BLaER1 treated with 17β-estradiol and CSF1 and Interleukin-3, amounts not matched to agents 10 nM and 100 nM (cell line): ENCODE measurements at regions not wholly inside any gene's neighbourhood (a gene's known extent, or its start where the extent isn't known, plus 50 kb on each side); places are given as distances from the start of the nearest gene placed in this dataset.

Experiments
- H3K27ac ChIP-seq, 11 experiments: shearing (Covaris generic); formaldehyde crosslinking; 2 replicates each; pipeline ENCODE4 v1.8.1; 2022
- H3K27me3 ChIP-seq, 11 experiments: shearing (Covaris generic); formaldehyde crosslinking; 2 replicates each; pipeline ENCODE4 v1.8.1; 2022
- H3K36me3 ChIP-seq, 11 experiments: shearing (Covaris generic); formaldehyde crosslinking; 2 replicates each; pipeline ENCODE4 v1.8.1; 2022
- H3K4me1 ChIP-seq, 10 experiments: shearing (Covaris generic); formaldehyde crosslinking; 2 replicates each; pipeline ENCODE4 v1.8.1; 2022
- H3K4me2 ChIP-seq, 11 experiments: shearing (Covaris generic); formaldehyde crosslinking; 2 replicates each; pipeline ENCODE4 v1.8.1; 2022
- H3K4me3 ChIP-seq, 10 experiments: shearing (Covaris generic); formaldehyde crosslinking; 2 replicates each; pipeline ENCODE4 v1.8.1; 2022
- H3K9ac ChIP-seq, 11 experiments: shearing (Covaris generic); formaldehyde crosslinking; 2 replicates each; pipeline ENCODE4 v1.8.1; 2022
- H3K9me3 ChIP-seq, 11 experiments: shearing (Covaris generic); formaldehyde crosslinking; replicated peaks in 1 of 11; 2 replicates each; pipeline ENCODE4 v1.8.1; 2022
- H4K20me1 ChIP-seq, 11 experiments: shearing (Covaris generic); formaldehyde crosslinking; 2 replicates each; pipeline ENCODE4 v1.8.1; 2022
- Cebpa-rat ChIP-seq, 11 experiments: shearing (Covaris generic); IDR thresholded peaks; 2 replicates each; pipeline ENCODE4 v1.8.1; 2022

GRCh38 chr4:117814277-117815246, 219.7 kb upstream of the NDST3 start:
- no peak overlapping the region for H3K4me3 ChIP-seq
- no peak overlapping the region for H3K4me2 ChIP-seq
- no peaks in the 10 kb centered on the region for H3K9me3 ChIP-seq
- no peaks in the 10 kb centered on the region for H3K27me3 ChIP-seq
- H3K9ac ChIP-seq, result no peak overlapping the region
- no peaks in the 10 kb centered on the region for H4K20me1 ChIP-seq
- no peaks in the 10 kb centered on the region for H3K36me3 ChIP-seq
- peaks cover 0 to 25% (median 6%) of the 10 kb centered on the region in 10 experiments; a peak in 9 of 20 replicates for H3K4me1 ChIP-seq
- no peak overlapping the region for H3K27ac ChIP-seq
- TF ChIP-seq Cebpa-rat (IDR thresholded peaks at IDR 0.05), result no peak

GRCh38 chr4:117817301-117817700, 217.0 kb upstream of the NDST3 start:
- no peak for TF ChIP-seq Cebpa-rat (IDR thresholded peaks at IDR 0.05)
- peak overlapping the region in 7 of 11 experiments; percentile 1 to 52 (median 35); a peak in 7 of 22 replicates for H3K4me2 ChIP-seq
- peaks cover 0 to 25% (median 6%) of the 10 kb centered on the region in 10 experiments; a peak in 9 of 20 replicates for H3K4me1 ChIP-seq

GRCh38 chr4:117821834-117822233, 212.5 kb upstream of the NDST3 start:
- TF ChIP-seq Cebpa-rat (IDR thresholded peaks at IDR 0.05), result no peak
- H3K4me1 ChIP-seq, result peaks cover 0 to 21% (median 6%) of the 10 kb centered on the region in 10 experiments; a peak in 9 of 20 replicates
- no peak overlapping the region for H3K4me3 ChIP-seq

More at GRCh38 chr4:117817301-117817700, 217.0 kb upstream of the NDST3 start:
- H3K27me3 ChIP-seq, result no peaks in the 10 kb centered on the region
- H3K9me3 ChIP-seq, result no peaks in the 10 kb centered on the region
- no peak overlapping the region for H3K4me3 ChIP-seq
- H3K27ac ChIP-seq, result no peak overlapping the region
- H4K20me1 ChIP-seq, result no peaks in the 10 kb centered on the region
- no peaks in the 10 kb centered on the region for H3K36me3 ChIP-seq
- no peak overlapping the region for H3K9ac ChIP-seq

GRCh38 chr4:117823388-117823787, 210.9 kb upstream of the NDST3 start:
- no peak overlapping the region for H3K27ac ChIP-seq
- H4K20me1 ChIP-seq, result no peaks in the 10 kb centered on the region
- TF ChIP-seq Cebpa-rat (IDR thresholded peaks at IDR 0.05), result no peak
- no peak overlapping the region for H3K4me3 ChIP-seq
- H3K27me3 ChIP-seq, result no peaks in the 10 kb centered on the region
- H3K9ac ChIP-seq, result no peak overlapping the region
- H3K9me3 ChIP-seq, result peaks cover 0 to 7% (median 0%) of the 10 kb centered on the region in 11 experiments; a peak in 3 of 22 replicates
- H3K4me2 ChIP-seq, result no peak overlapping the region
- H3K4me1 ChIP-seq, result peaks cover 0 to 6% (median 0%) of the 10 kb centered on the region in 10 experiments; a peak in 6 of 20 replicates
- H3K36me3 ChIP-seq, result no peaks in the 10 kb centered on the region

More at GRCh38 chr4:117821834-117822233, 212.5 kb upstream of the NDST3 start:
- no peaks in the 10 kb centered on the region for H3K36me3 ChIP-seq
- no peak overlapping the region for H3K27ac ChIP-seq
- H3K9me3 ChIP-seq, result peaks cover 0 to 7% (median 0%) of the 10 kb centered on the region in 11 experiments; a peak in 3 of 22 replicates
- no peak overlapping the region for H3K9ac ChIP-seq
- H3K4me2 ChIP-seq, result no peak overlapping the region
- H4K20me1 ChIP-seq, result no peaks in the 10 kb centered on the region
- H3K27me3 ChIP-seq, result no peaks in the 10 kb centered on the region

GRCh38 chr4:117825600-117825999, 208.7 kb upstream of the NDST3 start:
- Histone ChIP-seq H3K9ac (no peak overlapping the region), H3K27ac (no peak overlapping the region), H3K36me3 (no peaks in the 10 kb centered on the region), H3K4me1 (peaks cover 0 to 9% (median 0%) of the 10 kb centered on the region in 10 experiments; a peak in 4 of 20 replicates), H4K20me1 (no peaks in the 10 kb centered on the region), H3K27me3 (no peaks in the 10 kb centered on the region), H3K4me3 (no peak overlapping the region), H3K9me3 (peaks cover 0 to 7% (median 0%) of the 10 kb centered on the region in 11 experiments; a peak in 3 of 22 replicates), H3K4me2 (no peak overlapping the region)
- no peak for TF ChIP-seq Cebpa-rat (IDR thresholded peaks at IDR 0.05)

- H3K4me2 ChIP-seq, result peak overlapping the region in 3 of 11 experiments; percentile 8 to 57 (median 16); a peak in 4 of 22 replicates
- no peak overlapping the region for H3K9ac ChIP-seq
- no peak overlapping the region for H3K27ac ChIP-seq
- H3K4me1 ChIP-seq, result peaks cover 0 to 20% (median 0%) of the 10 kb centered on the region in 10 experiments; a peak in 5 of 20 replicates
- H3K36me3 ChIP-seq, result no peaks in the 10 kb centered on the region
- no peak for TF ChIP-seq Cebpa-rat (IDR thresholded peaks at IDR 0.05)
- no peaks in the 10 kb centered on the region for H3K27me3 ChIP-seq
- no peaks in the 10 kb centered on the region for H3K9me3 ChIP-seq
- H4K20me1 ChIP-seq, result no peaks in the 10 kb centered on the region
- H3K4me3 ChIP-seq, result no peak overlapping the region
Observed at GRCh38 chr4:117831060-117831683, 203.1 kb upstream of the NDST3 start.

GRCh38 chr4:117835566-117835965, 198.7 kb upstream of the NDST3 start:
- no peaks in the 10 kb centered on the region for H3K9me3 ChIP-seq
- H3K4me2 ChIP-seq, result no peak overlapping the region
- no peaks in the 10 kb centered on the region for H3K27me3 ChIP-seq
- no peaks in the 10 kb centered on the region for H4K20me1 ChIP-seq
- no peak overlapping the region for H3K9ac ChIP-seq
- H3K4me1 ChIP-seq, result peaks cover 0 to 13% (median 0%) of the 10 kb centered on the region in 10 experiments; a peak in 5 of 20 replicates
- no peak overlapping the region for H3K27ac ChIP-seq
- TF ChIP-seq Cebpa-rat (IDR thresholded peaks at IDR 0.05), result no peak
- H3K4me3 ChIP-seq, result no peak overlapping the region
- no peaks in the 10 kb centered on the region for H3K36me3 ChIP-seq

- Histone ChIP-seq H3K4me3 (no peak overlapping the region), H3K36me3 (no peaks in the 10 kb centered on the region), H3K27me3 (no peaks in the 10 kb centered on the region), H3K27ac (no peak overlapping the region), H3K4me2 (no peak overlapping the region), H3K4me1 (no peaks in the 10 kb centered on the region), H3K9me3 (peaks cover 0 to 5% (median under 1%) of the 10 kb centered on the region in 11 experiments; a peak in 13 of 22 replicates), H3K9ac (no peak overlapping the region), H4K20me1 (no peaks in the 10 kb centered on the region)
- TF ChIP-seq Cebpa-rat (IDR thresholded peaks at IDR 0.05), result no peak
Observed at GRCh38 chr4:117844594-117844993, 189.7 kb upstream of the NDST3 start.

- Histone ChIP-seq H4K20me1 (no peaks in the 10 kb centered on the region), H3K27me3 (no peaks in the 10 kb centered on the region), H3K36me3 (no peaks in the 10 kb centered on the region), H3K9me3 (peaks cover 6 to 12% (median 8%) of the 10 kb centered on the region in 11 experiments; a peak in 20 of 22 replicates), H3K4me2 (no peak overlapping the region), H3K9ac (no peak overlapping the region), H3K27ac (no peak overlapping the region), H3K4me1 (no peaks in the 10 kb centered on the region), H3K4me3 (no peak overlapping the region)
- no peak for TF ChIP-seq Cebpa-rat (IDR thresholded peaks at IDR 0.05)
Observed at GRCh38 chr4:117845270-117845669, 189.0 kb upstream of the NDST3 start.
